Endothelial cell (in vitro differentiated cells): ENCODE measurements at regions not wholly inside any gene's neighbourhood (a gene's known extent, or its start where the extent isn't known, plus 50 kb on each side); places are given as distances from the start of the nearest gene placed in this dataset.

ENCODE experiments used
- DNase-seq: peaks from one replicate; pipeline ENCODE4 v3.0.0; 2021; ENCODE audit warnings: low spot score
- H3K27ac Mint-ChIP-seq: one replicate; pipeline ENCODE4 v1.8.0; 2021; ENCODE audit warnings: mixed read lengths, inconsistent platforms; ENCODE audit not compliant: unreplicated experiment
- H3K27me3 Mint-ChIP-seq: one replicate; pipeline ENCODE4 v1.8.0; 2021; ENCODE audit warnings: mild to moderate bottlenecking, moderate library complexity, mixed read lengths, inconsistent platforms; ENCODE audit not compliant: unreplicated experiment
- H3K36me3 Mint-ChIP-seq: one replicate; pipeline ENCODE4 v1.8.0; 2021; ENCODE audit warnings: mild to moderate bottlenecking, low read depth, mixed read lengths, inconsistent platforms; ENCODE audit not compliant: unreplicated experiment
- H3K4me1 Mint-ChIP-seq: one replicate; pipeline ENCODE4 v1.8.0; 2021; ENCODE audit warnings: mild to moderate bottlenecking, mixed read lengths, inconsistent platforms; ENCODE audit not compliant: unreplicated experiment
- H3K4me3 Mint-ChIP-seq: one replicate; pipeline ENCODE4 v1.8.0; 2021; ENCODE audit warnings: mild to moderate bottlenecking, mixed read lengths, inconsistent platforms; ENCODE audit not compliant: unreplicated experiment
- H3K9me3 Mint-ChIP-seq: one replicate; pipeline ENCODE4 v1.8.0; 2021; ENCODE audit warnings: mixed read lengths, inconsistent platforms; ENCODE audit not compliant: unreplicated experiment
- TF ChIP-seq, protein P1 (sequence below): fragments of 200-600 bp; sonication (generic); IDR thresholded peaks from one replicate; pipeline ENCODE4 v1.5.0; 2021; ENCODE audit warnings: antibody characterized with exemption; ENCODE audit not compliant: unreplicated experiment

DNA sequence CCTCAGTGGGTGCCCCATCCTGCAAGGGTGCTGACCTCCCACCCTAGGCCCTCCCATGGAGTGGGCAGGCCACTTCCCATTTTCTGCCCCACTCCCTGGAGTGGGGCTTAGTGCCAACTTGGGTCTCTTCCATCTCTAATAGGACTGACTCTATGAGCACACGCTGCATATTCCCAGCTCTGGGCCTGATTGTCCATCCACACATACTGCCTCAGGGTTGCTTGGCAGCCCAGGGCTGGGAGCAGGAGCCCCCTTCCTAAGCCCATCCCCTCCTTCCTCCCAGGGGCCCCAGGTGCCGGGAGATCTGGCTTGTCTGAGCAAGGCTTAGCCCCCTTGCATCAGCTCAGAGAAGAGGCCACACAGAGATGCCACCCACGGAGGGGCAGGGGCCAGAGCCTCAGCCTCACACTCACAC is 55.1 kb downstream of the PJA1 start:
- Mint-ChIP-seq H3K9me3 (no peaks in the 10 kb centered on the region), H3K27ac (no peak overlapping the region), H3K4me3 (no peak overlapping the region), H3K36me3 (no peaks in the 10 kb centered on the region), H3K4me1 (peaks cover 8% of the 10 kb centered on the region), H3K27me3 (peaks cover 1% of the 10 kb centered on the region)
- no peak for DNase-seq
- TF ChIP-seq, protein P1, sequence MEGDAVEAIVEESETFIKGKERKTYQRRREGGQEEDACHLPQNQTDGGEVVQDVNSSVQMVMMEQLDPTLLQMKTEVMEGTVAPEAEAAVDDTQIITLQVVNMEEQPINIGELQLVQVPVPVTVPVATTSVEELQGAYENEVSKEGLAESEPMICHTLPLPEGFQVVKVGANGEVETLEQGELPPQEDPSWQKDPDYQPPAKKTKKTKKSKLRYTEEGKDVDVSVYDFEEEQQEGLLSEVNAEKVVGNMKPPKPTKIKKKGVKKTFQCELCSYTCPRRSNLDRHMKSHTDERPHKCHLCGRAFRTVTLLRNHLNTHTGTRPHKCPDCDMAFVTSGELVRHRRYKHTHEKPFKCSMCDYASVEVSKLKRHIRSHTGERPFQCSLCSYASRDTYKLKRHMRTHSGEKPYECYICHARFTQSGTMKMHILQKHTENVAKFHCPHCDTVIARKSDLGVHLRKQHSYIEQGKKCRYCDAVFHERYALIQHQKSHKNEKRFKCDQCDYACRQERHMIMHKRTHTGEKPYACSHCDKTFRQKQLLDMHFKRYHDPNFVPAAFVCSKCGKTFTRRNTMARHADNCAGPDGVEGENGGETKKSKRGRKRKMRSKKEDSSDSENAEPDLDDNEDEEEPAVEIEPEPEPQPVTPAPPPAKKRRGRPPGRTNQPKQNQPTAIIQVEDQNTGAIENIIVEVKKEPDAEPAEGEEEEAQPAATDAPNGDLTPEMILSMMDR: no peak

DNA sequence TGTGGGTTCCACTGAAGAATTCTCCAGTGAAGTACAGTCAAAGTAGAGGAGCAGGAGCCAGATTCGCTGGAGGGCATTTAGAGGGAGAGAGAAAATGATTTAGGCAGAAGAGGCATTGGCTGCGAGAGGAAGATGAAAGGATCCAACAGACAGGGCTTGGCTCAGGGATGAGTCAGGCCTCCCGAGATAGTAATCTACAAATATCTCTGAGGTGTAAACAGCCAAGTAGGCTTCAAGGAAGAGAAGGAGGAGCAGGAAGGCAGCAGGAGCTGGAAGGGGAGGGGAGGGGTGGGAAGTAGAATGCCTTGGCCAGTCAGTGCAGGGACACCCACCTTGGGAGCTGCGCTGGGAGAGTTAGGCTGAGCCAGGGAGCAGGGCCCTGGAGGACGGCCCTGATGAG is 55.5 kb downstream of the PJA1 start:
- TF ChIP-seq, protein P1: no peak
- H3K27me3 Mint-ChIP-seq: peaks cover 1% of the 10 kb centered on the region
- no peak for DNase-seq
- no peak overlapping the region for H3K4me3 Mint-ChIP-seq
- H3K9me3 Mint-ChIP-seq: no peaks in the 10 kb centered on the region
- H3K36me3 Mint-ChIP-seq: no peaks in the 10 kb centered on the region
- peaks cover 8% of the 10 kb centered on the region for H3K4me1 Mint-ChIP-seq
- no peak overlapping the region for H3K27ac Mint-ChIP-seq

DNA sequence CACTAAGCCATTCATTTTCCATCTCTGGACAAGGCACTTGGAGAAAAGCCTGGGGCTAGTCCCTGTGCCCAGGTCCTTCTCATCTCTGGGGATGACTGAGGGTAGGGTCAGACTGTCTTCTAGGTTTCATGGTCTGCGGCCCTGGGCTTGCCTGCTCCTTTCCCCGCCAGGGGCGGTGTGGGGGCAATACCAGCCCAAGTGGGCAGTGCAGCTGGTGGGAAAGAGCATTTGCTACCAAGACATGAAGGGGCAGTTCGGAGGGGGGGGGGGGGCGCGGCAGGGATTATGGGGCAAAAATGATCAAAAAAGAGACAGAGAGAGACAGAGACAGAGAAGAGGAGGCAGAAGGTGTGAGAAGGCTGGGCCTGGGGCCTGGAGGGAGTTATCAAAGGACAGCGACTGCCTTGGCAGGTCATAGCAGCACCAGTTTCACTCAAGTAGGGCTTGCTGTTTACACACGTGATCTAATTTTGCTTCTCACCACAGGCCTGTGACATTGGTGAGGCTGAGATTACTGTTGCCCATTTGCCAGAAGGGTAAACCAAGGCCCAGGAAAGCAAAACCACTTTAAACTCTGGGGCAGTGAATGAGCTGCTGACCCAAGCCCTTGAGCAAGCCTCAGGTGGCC is 56.1 kb downstream of the PJA1 start:
- H3K4me3 Mint-ChIP-seq: no peak overlapping the region
- peaks cover 8% of the 10 kb centered on the region for H3K4me1 Mint-ChIP-seq
- peaks cover 1% of the 10 kb centered on the region for H3K27me3 Mint-ChIP-seq
- TF ChIP-seq, protein P1: no peak
- no peak for DNase-seq
- H3K36me3 Mint-ChIP-seq: no peaks in the 10 kb centered on the region
- H3K27ac Mint-ChIP-seq: no peak overlapping the region
- H3K9me3 Mint-ChIP-seq: no peaks in the 10 kb centered on the region

DNA sequence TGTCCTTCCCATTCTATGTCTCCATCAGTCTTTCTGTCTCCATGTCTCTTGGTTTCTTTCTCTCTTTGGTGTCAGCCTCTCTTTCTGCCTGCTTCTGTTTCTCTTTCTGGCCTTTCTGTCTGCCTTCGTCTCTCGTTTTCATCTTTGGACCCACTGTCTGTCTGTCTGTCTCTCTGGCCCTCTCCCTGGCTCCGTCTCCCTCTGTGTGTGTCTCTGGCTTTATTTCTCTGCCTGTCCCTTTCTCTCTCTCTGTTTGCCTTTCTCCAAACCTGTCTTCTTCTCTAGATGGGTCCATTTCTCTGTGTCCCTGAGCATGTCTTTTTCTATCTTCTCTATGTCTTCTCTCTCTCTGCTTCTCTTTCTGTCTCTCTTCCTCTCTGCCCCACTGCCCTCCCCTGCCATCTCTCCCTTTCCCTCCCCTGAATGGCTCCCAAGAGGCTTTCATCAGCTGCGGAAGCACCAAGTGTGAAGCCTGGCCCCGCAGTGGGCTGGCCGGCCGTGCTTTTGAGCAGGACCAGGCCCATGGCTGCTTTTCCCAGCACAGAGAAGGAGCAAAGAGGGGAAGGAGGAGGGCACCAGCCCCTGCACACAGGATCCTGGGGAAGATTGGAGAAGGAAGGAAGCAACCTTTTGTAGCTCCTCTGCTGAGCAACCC is 57.4 kb downstream of the PJA1 start:
- Mint-ChIP-seq H3K27me3 (peaks cover 1% of the 10 kb centered on the region), H3K4me3 (no peak overlapping the region), H3K9me3 (no peaks in the 10 kb centered on the region), H3K36me3 (no peaks in the 10 kb centered on the region), H3K4me1 (peaks cover 8% of the 10 kb centered on the region), H3K27ac (peak overlapping the region; percentile 42)
- TF ChIP-seq, protein P1: no peak
- no peak for DNase-seq

DNA sequence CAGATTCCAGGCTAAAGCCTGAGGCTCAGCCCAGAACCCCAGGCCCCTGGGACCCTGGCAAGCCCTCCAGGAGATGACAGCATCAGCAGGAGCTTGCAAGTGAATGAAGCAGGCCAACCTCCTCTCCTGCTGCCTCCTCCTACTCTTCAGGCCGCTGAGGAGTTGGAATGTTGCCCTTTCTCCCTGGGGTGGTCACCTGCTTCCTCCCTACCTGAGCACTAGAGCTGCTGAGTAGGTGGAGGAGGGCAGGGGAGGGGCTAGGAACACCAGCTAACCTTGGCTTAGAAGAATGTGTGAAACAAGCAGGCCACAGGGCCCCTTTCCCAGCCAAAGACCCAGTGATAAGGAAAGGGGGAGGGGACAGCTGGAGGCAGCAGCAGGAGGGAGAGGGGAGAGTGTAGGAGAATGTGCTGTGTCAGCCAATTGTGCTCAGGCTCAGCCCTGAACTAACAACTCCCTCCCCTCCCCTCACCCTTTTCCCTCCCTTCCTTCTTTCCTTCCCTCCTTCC is 58.0 kb downstream of the PJA1 start:
- Mint-ChIP-seq H3K27ac (peak overlapping the region; percentile 42), H3K36me3 (no peaks in the 10 kb centered on the region), H3K4me1 (peaks cover 12% of the 10 kb centered on the region), H3K4me3 (no peak overlapping the region), H3K27me3 (peaks cover 3% of the 10 kb centered on the region), H3K9me3 (no peaks in the 10 kb centered on the region)
- DNase-seq: no peak
- TF ChIP-seq, protein P1: no peak
